HG03159 (cell line): ENCODE measurements at regions not wholly inside any gene's neighbourhood (a gene's known extent, or its start where the extent isn't known, plus 50 kb on each side); places are given as distances from the start of the nearest gene placed in this dataset.
"Not testable (repeated sequence)": the region's sequence is repeated elsewhere in the genome, so short reads cannot be mapped to it uniquely, and the experiment has no call there.

Experiments
- ATAC-seq: cut with Tn5 transposase; IDR thresholded peaks from one replicate; pipeline ENCODE4 v1.9.1; 2021; ENCODE audit warnings: mild to moderate bottlenecking, moderate library complexity; ENCODE audit not compliant: unreplicated experiment

GRCh38 chr10:85430991-85431390, 935.6 kb downstream of the GRID1 start:
- ATAC-seq = no peak

DNA sequence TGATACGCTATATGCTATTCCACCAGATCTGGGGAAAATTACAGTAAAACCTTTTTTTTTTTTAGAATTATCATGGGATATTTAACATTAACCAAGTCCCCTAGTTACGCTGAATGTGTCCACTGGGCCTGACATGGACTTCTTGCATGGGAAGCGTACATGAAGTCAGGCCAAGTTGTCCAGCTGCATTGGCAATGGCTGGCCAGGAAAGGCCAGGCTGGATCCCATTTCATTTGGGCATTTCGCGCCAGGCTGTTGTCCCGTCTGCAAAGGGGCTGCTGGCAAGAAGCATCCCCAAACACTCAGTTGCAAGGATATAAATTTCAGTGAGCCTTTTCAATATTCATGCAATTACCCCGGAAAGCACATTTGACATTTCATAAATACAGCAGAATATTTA, 933.3 kb downstream of the GRID1 start:
- ATAC-seq = no peak

DNA sequence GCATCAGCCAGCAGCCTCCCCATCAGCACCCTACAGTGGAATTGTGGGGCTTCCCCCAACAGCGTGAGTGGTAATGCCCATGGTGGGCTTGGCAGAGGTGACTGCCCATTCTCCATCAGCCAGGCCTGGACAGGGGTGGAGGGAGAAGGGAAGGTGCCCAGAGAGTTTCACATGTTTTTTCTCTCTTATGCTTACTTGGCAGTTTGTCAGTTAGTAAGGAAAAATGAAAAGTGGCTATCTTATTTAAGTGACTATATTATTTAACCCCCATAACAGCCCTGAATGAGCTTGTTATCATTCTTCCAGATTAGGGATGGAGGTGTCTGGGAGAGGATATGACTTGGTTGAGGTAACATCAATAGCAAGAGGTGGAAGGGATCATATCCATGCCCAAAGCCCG, 921.7 kb downstream of the GRID1 start:
- no peak for ATAC-seq

GRCh38 chr10:85445702-85446101, 920.9 kb downstream of the GRID1 start:
- no peak for ATAC-seq

- ATAC-seq = no peak
Measured at GRCh38 chr10:85446827-85447226, 919.8 kb downstream of the GRID1 start.

DNA sequence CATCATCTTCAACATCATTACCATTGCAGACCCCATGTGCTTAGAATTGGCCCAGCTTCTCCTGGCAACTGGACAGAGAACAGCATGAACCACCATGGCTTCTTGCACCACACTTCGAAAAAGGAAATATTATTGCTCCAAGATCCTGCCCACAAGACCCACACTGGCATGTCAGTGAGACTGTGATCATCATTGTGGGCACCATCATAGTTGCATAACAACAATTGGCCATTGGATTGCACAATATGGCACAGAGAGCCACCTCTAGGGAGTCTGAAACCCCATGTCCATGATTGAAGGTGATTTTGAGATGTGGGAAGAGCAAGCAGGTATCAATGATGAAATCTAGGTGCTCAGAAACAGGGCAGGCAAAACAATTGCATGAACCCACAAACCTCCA, 918.9 kb downstream of the GRID1 start:
- no peak for ATAC-seq

- ATAC-seq = no peak
Measured at GRCh38 chr10:85448716-85449115, 917.9 kb downstream of the GRID1 start.

- ATAC-seq = no peak
Measured at GRCh38 chr10:85454386-85454785, 912.2 kb downstream of the GRID1 start.

- no peak for ATAC-seq
Measured at GRCh38 chr10:85457191-85457590, 909.4 kb downstream of the GRID1 start.

GRCh38 chr10:85458324-85458723, 908.3 kb downstream of the GRID1 start:
- ATAC-seq = no peak

GRCh38 chr10:85459906-85460305, 906.7 kb downstream of the GRID1 start:
- no peak for ATAC-seq

DNA sequence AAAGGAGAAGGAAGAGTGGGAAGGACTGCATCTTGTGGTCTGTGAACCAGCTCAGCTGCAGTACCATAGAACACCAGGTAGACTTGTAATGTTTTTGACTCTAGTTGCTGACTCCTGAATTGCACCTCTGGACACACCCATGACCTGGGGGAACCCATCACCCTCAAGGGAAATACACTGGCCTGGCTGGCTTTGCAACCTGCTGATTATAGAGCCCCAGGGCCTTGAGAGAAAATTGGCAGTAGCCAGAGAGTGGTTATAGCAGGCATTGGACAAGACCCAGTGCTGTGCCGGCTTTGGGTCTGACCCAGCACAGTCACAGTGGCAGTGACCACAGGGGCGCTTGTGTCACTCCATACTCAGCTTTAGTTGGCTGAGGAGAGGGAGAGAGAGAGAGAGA, 902.3 kb downstream of the GRID1 start:
- no peak for ATAC-seq

DNA sequence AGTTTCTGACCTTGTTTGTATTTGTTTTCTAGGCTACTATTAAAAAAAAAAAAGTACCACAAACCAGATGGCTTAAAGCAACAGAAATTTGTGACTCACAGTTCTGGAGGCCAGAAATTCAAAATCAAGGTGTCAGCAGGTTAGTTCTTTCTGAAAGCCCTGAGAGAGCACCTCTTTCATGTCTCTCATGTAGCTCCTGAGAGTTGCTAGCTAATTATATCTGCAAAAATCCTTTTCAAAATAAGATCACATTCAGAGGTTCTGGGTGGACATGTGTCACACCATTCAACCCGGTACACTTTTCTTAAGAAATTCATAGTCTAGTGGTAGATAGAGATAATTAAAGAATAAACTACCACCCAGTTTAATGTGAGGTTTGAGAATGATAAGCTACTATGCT, 888.6 kb downstream of the GRID1 start:
- ATAC-seq = no peak

GRCh38 chr10:85490431-85490830, 876.2 kb downstream of the GRID1 start:
- ATAC-seq = no peak

- no peak for ATAC-seq
Measured at GRCh38 chr10:85491652-85492051, 874.9 kb downstream of the GRID1 start.

- no peak for ATAC-seq
Measured at GRCh38 chr10:85492684-85493083, 873.9 kb downstream of the GRID1 start.

DNA sequence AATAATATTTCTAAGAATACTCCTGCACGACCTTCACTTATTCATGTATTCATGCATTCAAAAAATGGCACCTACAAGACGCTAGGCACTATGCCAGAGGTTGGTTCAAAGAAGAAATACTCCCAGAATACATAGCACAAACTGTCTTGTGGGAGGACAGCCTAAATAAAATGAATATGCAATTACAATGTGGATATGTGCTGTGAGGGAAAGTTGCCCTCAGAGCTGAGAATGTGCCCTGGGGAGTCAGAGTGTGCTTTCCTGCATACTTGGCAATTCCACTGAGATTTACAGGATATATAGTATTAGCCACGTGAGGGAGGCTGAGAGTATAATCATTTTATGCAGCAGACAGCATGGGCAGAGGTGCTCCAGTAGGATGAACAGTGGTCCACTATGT, 872.9 kb downstream of the GRID1 start:
- no peak for ATAC-seq

GRCh38 chr10:85504641-85505040, 862.0 kb downstream of the GRID1 start:
- not testable (repeated sequence) for ATAC-seq

DNA sequence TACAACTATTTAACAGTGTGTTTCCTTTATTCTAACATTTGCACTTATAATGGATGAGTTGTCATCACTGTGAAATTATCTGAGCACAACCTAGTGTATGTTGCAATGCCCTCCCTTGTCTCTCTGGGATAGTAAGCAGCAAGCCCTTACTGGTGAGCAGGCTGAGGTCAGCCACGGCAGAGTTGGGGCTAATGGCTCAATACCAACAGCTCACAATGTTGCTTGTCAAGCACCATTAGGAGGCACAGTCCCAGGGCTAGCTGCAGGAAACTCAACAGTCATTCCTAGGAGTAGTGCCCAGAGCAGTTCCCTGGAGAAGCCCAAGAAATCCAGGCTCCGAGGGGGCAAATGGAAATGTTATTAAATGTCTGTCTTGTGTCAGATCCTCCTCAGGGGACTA, 858.4 kb downstream of the GRID1 start:
- no peak for ATAC-seq

DNA sequence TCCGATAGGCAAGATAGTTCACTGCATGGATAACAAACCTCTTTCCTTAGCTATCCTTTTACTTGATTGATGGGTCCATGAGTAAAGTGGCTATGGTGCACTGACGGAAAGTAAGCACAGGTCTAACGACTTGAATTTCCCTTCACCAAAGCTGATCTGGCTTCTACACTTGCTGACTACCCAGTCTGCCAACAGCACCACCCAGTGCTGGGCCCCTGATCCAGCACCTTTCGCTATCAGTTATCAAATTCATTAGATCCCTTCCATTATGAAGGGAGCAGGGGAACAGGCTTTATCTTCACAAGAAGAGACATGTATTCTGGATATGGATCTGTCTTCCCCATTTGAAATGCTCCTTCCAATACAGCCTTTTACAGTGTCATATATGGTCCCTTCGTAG, 855.9 kb downstream of the GRID1 start:
- no peak for ATAC-seq

- ATAC-seq = no peak
Measured at GRCh38 chr10:85513436-85513835, 853.2 kb downstream of the GRID1 start.

DNA sequence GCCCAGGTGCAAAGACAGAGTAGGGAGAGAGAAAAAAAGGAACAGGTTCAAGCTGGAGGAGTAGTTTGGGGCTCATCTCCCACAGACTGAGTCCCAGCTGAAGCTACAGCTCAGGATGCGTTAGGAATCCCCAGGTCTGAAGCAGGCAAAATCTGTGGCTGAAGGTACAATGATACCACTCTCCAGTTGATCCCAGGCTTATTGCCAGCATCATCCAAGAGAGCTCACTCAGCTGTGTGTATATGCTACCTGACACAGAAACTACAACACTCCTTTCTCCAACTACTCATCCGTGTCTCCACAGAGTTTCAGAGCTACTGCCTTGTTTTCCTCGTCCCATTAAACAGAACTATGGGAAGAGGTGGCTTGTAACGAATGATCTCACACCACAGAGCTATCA, 851.3 kb downstream of the GRID1 start:
- ATAC-seq = no peak

DNA sequence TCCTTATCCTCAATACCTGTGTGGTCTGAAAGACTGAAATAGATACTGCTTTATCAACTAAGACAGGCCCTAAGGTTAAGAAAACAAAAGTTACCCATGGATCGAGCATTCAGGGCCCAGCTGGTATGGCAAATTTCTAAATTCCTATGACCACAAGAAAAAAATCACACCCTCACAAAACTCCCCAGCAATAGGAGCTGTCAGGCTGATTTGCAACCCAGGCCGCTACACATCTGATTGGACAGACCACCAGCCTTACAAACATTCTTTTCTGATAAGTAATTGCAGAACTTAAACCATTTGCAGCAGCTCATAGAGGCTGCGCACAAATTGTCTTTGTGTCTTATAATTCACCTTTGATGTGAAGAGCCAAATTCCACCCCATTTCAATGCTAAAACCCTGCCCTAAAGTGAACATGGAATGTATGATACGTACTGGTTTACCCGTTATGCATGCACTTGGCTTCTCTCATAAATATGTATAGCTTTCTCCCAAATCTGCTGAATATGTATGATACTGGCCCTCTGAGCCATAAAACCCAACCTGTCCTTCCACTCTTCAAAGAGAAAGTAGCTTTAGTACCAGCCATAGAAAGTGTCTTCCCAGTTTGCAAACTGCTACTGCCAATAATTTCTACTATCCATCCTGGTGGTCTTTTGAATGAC, 842.5 kb downstream of the GRID1 start:
- ATAC-seq = no peak
